Activated naive CD4-positive, alpha-beta T cell treated with anti-CD3 and anti-CD28 coated beads for 36 hours (primary cell): ENCODE measurements at regions not wholly inside any gene's neighbourhood (a gene's known extent, or its start where the extent isn't known, plus 50 kb on each side); places are given as distances from the start of the nearest gene placed in this dataset.

Source experiments
- CTCF ChIA-PET: fragments of 350-600 bp; sonication (Branson Sonifier 250); formaldehyde crosslinking; loops from one replicate; lab custom pipeline; 2021; ENCODE audit warnings: antibody characterized with exemption; lab: Charles Lee
- DNase-seq: peaks from one replicate; pipeline ENCODE4 v3.0.0-alpha.2; 2020
- H3K27ac Mint-ChIP-seq: one replicate; pipeline ENCODE4 v1.8.0; 2021; ENCODE audit warnings: mild to moderate bottlenecking, mixed read lengths
- H3K27me3 Mint-ChIP-seq: one replicate; pipeline ENCODE4 v1.8.0; 2021; ENCODE audit warnings: low read depth, mixed read lengths
- H3K36me3 Mint-ChIP-seq: one replicate; pipeline ENCODE4 v1.8.0; 2021; ENCODE audit warnings: low read depth, mixed read lengths
- H3K4me1 Mint-ChIP-seq: one replicate; pipeline ENCODE4 v1.8.0; 2021; ENCODE audit warnings: low read depth, mixed read lengths
- H3K4me3 Mint-ChIP-seq: one replicate; pipeline ENCODE4 v1.8.0; 2021; ENCODE audit warnings: mild to moderate bottlenecking, moderate library complexity, mixed read lengths
- H3K9me3 Mint-ChIP-seq: one replicate; pipeline ENCODE4 v1.8.0; 2021; ENCODE audit warnings: mixed read lengths
- intact Hi-C: fragments of 100-400 bp; cut with micrococcal nuclease; formaldehyde crosslinking; loops from one replicate; pipeline ENCODE4 v1.15.1; 2023

- DNase-seq, result no peak
- H3K4me3 Mint-ChIP-seq, result no peak overlapping the region
- no peak overlapping the region for H3K27ac Mint-ChIP-seq
- H3K36me3 Mint-ChIP-seq, result no peaks in the 10 kb centered on the region
- H3K4me1 Mint-ChIP-seq, result peaks cover 6% of the 10 kb centered on the region
- intact Hi-C loops, result no loop called here
- CTCF ChIA-PET, result interaction anchor here (1.7 to 5.5 kb wide), 3 partner anchors 22 to 262 kb away, joined by 5 to 39 read pairs (median 29); no protein-coding TSS in a partner anchor
- peaks cover 5% of the 10 kb centered on the region for H3K27me3 Mint-ChIP-seq
- H3K9me3 Mint-ChIP-seq, result no peaks in the 10 kb centered on the region
These were observed 58.4 kb upstream of the TOP1 start for GRCh38 chr20:40970218-40970617.

- Mint-ChIP-seq H3K27ac (no peak overlapping the region), H3K27me3 (peaks cover 6% of the 10 kb centered on the region), H3K9me3 (peaks cover 17% of the 10 kb centered on the region), H3K4me1 (no peaks in the 10 kb centered on the region), H3K36me3 (peaks cover 5% of the 10 kb centered on the region), H3K4me3 (no peak overlapping the region)
- intact Hi-C loops, result no loop called here
- no peak for DNase-seq
- CTCF ChIA-PET, result interaction anchor here (1.8 to 2.1 kb wide), 2 partner anchors 14 kb away, joined by 3 to 7 read pairs; no protein-coding TSS in a partner anchor
These were observed 51.4 kb upstream of the TOP1 start for GRCh38 chr20:40977218-40977617.

- H3K36me3 Mint-ChIP-seq, result peaks cover 5% of the 10 kb centered on the region
- peaks cover 6% of the 10 kb centered on the region for H3K27me3 Mint-ChIP-seq
- H3K9me3 Mint-ChIP-seq, result peaks cover 17% of the 10 kb centered on the region
- DNase-seq, result no peak
- no peak overlapping the region for H3K27ac Mint-ChIP-seq
- intact Hi-C loops, result no loop called here
- no peaks in the 10 kb centered on the region for H3K4me1 Mint-ChIP-seq
- CTCF ChIA-PET, result interaction anchor here (1.8 to 2.1 kb wide), 2 partner anchors 12 to 16 kb away, joined by 3 to 7 read pairs; no protein-coding TSS in a partner anchor
- no peak overlapping the region for H3K4me3 Mint-ChIP-seq
These were observed 49.9 kb upstream of the TOP1 start for GRCh38 chr20:40978761-40979160.
